Gastroesophageal sphincter (tissue), 3 donors: ENCODE measurements at regions not wholly inside any gene's neighbourhood (a gene's known extent, or its start where the extent isn't known, plus 50 kb on each side); places are given as distances from the start of the nearest gene placed in this dataset.

Experiments used
- EP300 ChIP-seq: sonication (generic); formaldehyde crosslinking; IDR thresholded peaks from one replicate; pipeline ENCODE4 v1.6.1; 2017; ENCODE audit warnings: antibody characterized with exemption, mild to moderate bottlenecking
- TF ChIP-seq, protein P1 (sequence below), 4 experiments: fragments of 200-600 bp in 2 of 4; fragments of 450-650 bp in 2 of 4; sonication (generic) in 1 of 4; IDR thresholded peaks; one replicate each; pipeline ENCODE4 v1.5.1; 2017 to 2019; ENCODE audit warnings: antibody characterized with exemption in 4 of 4, mild to moderate bottlenecking in 2 of 4, moderate library complexity in 2 of 4

GRCh38 chr5:102596951-102597350, 98.2 kb upstream of the SLCO6A1 start:
- TF ChIP-seq, protein P1, sequence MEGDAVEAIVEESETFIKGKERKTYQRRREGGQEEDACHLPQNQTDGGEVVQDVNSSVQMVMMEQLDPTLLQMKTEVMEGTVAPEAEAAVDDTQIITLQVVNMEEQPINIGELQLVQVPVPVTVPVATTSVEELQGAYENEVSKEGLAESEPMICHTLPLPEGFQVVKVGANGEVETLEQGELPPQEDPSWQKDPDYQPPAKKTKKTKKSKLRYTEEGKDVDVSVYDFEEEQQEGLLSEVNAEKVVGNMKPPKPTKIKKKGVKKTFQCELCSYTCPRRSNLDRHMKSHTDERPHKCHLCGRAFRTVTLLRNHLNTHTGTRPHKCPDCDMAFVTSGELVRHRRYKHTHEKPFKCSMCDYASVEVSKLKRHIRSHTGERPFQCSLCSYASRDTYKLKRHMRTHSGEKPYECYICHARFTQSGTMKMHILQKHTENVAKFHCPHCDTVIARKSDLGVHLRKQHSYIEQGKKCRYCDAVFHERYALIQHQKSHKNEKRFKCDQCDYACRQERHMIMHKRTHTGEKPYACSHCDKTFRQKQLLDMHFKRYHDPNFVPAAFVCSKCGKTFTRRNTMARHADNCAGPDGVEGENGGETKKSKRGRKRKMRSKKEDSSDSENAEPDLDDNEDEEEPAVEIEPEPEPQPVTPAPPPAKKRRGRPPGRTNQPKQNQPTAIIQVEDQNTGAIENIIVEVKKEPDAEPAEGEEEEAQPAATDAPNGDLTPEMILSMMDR (IDR thresholded peaks at IDR 0.05) = no peak
- TF ChIP-seq EP300 = no peak
